Vagina (tissue), 2 donors: ENCODE measurements at regions not wholly inside any gene's neighbourhood (a gene's known extent, or its start where the extent isn't known, plus 50 kb on each side); places are given as distances from the start of the nearest gene placed in this dataset.

Source experiments
- DNase-seq, 2 donors: peaks; one replicate each; pipeline ENCODE4 v3.0.0-alpha.2; 2017; ENCODE audit errors: extremely low spot score in 2 of 2
- H3K27ac ChIP-seq: fragments of 200-600 bp; sonication (generic); one replicate; pipeline ENCODE4 v1.5.1; 2019
- H3K27me3 ChIP-seq: fragments of 200-600 bp; sonication (generic); one replicate; pipeline ENCODE4 v1.5.1; 2019
- H3K36me3 ChIP-seq, 2 donors: fragments of 200-600 bp; sonication (generic); one replicate each; pipeline ENCODE4 v1.5.1; 2017 to 2019
- H3K4me1 ChIP-seq: fragments of 200-600 bp; sonication (generic); one replicate; pipeline ENCODE4 v1.5.1; 2019
- H3K4me3 ChIP-seq, 2 donors: fragments of 200-600 bp; sonication (generic); 1 replicate in 1 of 2; 2 replicates in 1 of 2; pipeline ENCODE4 v1.5.1; 2016 to 2019
- H3K9me3 ChIP-seq: fragments of 200-600 bp; sonication (generic); one replicate; pipeline ENCODE4 v1.5.1; 2019
- CTCF ChIP-seq, 3 experiments: fragments of 450-650 bp in 2 of 3; fragments of 200-600 bp in 1 of 3; sonication (generic) in 1 of 3; IDR thresholded peaks; one replicate each; pipeline ENCODE4 v1.5.1; 2017 to 2019; ENCODE audit warnings: antibody characterized with exemption in 3 of 3, mild to moderate bottlenecking in 2 of 3, moderate library complexity in 2 of 3
- POLR2A ChIP-seq, 2 donors: fragments of 450-650 bp; IDR thresholded peaks; one replicate each; pipeline ENCODE4 v1.6.1; 2017; ENCODE audit warnings: antibody characterized with exemption in 2 of 2, mild to moderate bottlenecking in 2 of 2, moderate library complexity in 2 of 2
- POLR2AphosphoS5 ChIP-seq, 2 donors: sonication (generic); formaldehyde crosslinking; IDR thresholded peaks; one replicate each; pipeline ENCODE4 v1.9.0; 2017; ENCODE audit warnings: antibody characterized with exemption in 2 of 2, mild to moderate bottlenecking in 2 of 2, low read depth in 1 of 2; ENCODE audit not compliant: insufficient read depth in 1 of 2
- intact Hi-C: fragments of 100-400 bp; cut with DNase I; formaldehyde crosslinking; loops from one replicate; pipeline ENCODE4 v1.15.1; 2023

- Histone ChIP-seq H3K27ac (no peak overlapping the region), H3K36me3 (no peaks in the 10 kb centered on the region), H3K9me3 (no peaks in the 10 kb centered on the region), H3K4me1 (no peaks in the 10 kb centered on the region), H3K27me3 (no peaks in the 10 kb centered on the region), H3K4me3 (no peak overlapping the region)
- intact Hi-C loops, result no loop called here
- no peak for TF ChIP-seq CTCF (IDR thresholded peaks at IDR 0.05)
- TF ChIP-seq POLR2A (IDR thresholded peaks at IDR 0.05), result no peak
- no peak for TF ChIP-seq POLR2AphosphoS5 (IDR thresholded peaks at IDR 0.05; ENCODE audit: insufficient read depth in 1 of 2, low read depth in 1 of 2)
- DNase-seq, result no peak
Observed at GRCh38 chrX:124209792-124210576, 122.5 kb upstream of the TEX13D start.

GRCh38 chrX:124211312-124211942 lies 121.0 kb upstream of the TEX13D start:
- no peaks in the 10 kb centered on the region for H3K27me3 ChIP-seq
- DNase-seq, result no peak
- no peaks in the 10 kb centered on the region for H3K36me3 ChIP-seq
- no peaks in the 10 kb centered on the region for H3K9me3 ChIP-seq
- no peak overlapping the region for H3K27ac ChIP-seq
- intact Hi-C loops, result no loop called here
- peak in 1 of 3 experiments; percentile 19 for TF ChIP-seq CTCF (IDR thresholded peaks at IDR 0.05)
- TF ChIP-seq POLR2AphosphoS5 (IDR thresholded peaks at IDR 0.05; ENCODE audit: insufficient read depth in 1 of 2, low read depth in 1 of 2), result no peak
- TF ChIP-seq POLR2A (IDR thresholded peaks at IDR 0.05), result no peak
- no peak overlapping the region for H3K4me3 ChIP-seq
- no peaks in the 10 kb centered on the region for H3K4me1 ChIP-seq

GRCh38 chrX:124212622-124213021 lies 119.8 kb upstream of the TEX13D start:
- no peaks in the 10 kb centered on the region for H3K4me1 ChIP-seq
- H3K27me3 ChIP-seq, result no peaks in the 10 kb centered on the region
- no peaks in the 10 kb centered on the region for H3K9me3 ChIP-seq
- TF ChIP-seq CTCF (IDR thresholded peaks at IDR 0.05) (no peak), POLR2A (IDR thresholded peaks at IDR 0.05) (no peak), POLR2AphosphoS5 (IDR thresholded peaks at IDR 0.05; ENCODE audit: insufficient read depth in 1 of 2, low read depth in 1 of 2) (no peak)
- H3K27ac ChIP-seq, result no peak overlapping the region
- no peaks in the 10 kb centered on the region for H3K36me3 ChIP-seq
- no peak for DNase-seq
- H3K4me3 ChIP-seq, result no peak overlapping the region
- intact Hi-C loops, result no loop called here

DNA sequence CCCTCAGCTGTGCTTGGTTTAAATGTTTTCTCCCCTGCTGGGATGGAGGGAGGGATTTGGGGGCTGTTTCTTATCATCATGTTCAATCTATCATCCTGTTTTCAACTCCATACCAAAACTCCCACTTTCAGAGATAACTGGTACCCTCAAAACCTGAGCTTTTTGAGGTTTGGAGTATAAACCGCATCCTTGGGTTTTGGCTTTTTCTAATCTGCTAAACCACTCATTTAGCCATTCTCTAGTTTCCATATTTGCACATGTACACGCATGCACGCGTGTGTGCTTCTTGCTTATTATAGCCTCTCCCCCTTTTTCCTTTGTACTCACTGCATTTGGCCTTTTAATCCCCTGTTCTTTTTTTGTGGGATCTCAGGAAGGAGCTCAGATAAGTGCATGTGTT lies 116.7 kb upstream of the TEX13D start:
- Histone ChIP-seq H3K4me1 (no peaks in the 10 kb centered on the region), H3K9me3 (no peaks in the 10 kb centered on the region), H3K4me3 (no peak overlapping the region), H3K36me3 (no peaks in the 10 kb centered on the region), H3K27me3 (no peaks in the 10 kb centered on the region), H3K27ac (no peak overlapping the region)
- intact Hi-C loops, result no loop called here
- DNase-seq, result no peak
- TF ChIP-seq CTCF (IDR thresholded peaks at IDR 0.05) (no peak), POLR2A (IDR thresholded peaks at IDR 0.05) (no peak), POLR2AphosphoS5 (IDR thresholded peaks at IDR 0.05; ENCODE audit: insufficient read depth in 1 of 2, low read depth in 1 of 2) (no peak)
